ENCODE measurements at regions not wholly inside any gene's neighbourhood (a gene's known extent, or its start where the extent isn't known, plus 50 kb on each side); places are given as distances from the start of the nearest gene placed in this dataset.

- Histone ChIP-seq H3K36me3 (ENCODE audit: control insufficient read depth, insufficient read depth, low read length) (no peaks in the 10 kb centered on the region), H3K4me1 (ENCODE audit: control insufficient read depth, insufficient read depth, low read length, poor library complexity, severe bottlenecking) (no peaks in the 10 kb centered on the region), H3K27ac (ENCODE audit: insufficient read depth, low read length, poor library complexity, severe bottlenecking) (no peak overlapping the region), H3K27me3 (replicated peaks; ENCODE audit: control insufficient read depth, insufficient read depth, low read length, poor library complexity, severe bottlenecking) (no peaks in the 10 kb centered on the region), H3K4me3 (ENCODE audit: insufficient read depth, low read depth, low read length, poor library complexity, severe bottlenecking) (no peak overlapping the region), H3K9me3 (ENCODE audit: control insufficient read depth, low read length) (no peaks in the 10 kb centered on the region)
- DNase-seq, result no peak
Measured at GRCh38 chr5:8908055-8908683, 637.7 kb downstream of the SEMA5A start.

DNA sequence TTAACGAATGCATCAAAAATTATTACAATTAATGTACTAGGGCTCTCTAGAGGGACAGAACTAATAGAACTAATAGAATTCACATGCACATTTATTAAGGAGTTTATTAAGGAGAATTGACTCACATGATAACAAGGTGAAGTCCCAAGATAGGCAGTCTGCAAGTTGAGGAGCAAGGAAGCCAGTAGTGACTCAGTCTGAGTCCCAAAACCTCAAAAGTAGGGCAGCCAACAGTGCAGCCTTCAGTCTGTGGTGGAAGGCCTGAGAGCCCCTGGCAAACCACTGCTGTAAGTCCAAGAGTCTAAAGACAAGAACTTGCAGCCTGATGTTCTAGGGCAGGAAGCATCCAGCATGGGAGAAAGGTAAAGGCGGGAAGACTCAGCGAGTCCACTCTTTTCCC lies 633.8 kb downstream of the SEMA5A start:
- Histone ChIP-seq H3K36me3 (ENCODE audit: control insufficient read depth, insufficient read depth, low read length) (no peaks in the 10 kb centered on the region), H3K9me3 (ENCODE audit: control insufficient read depth, low read length) (no peaks in the 10 kb centered on the region), H3K4me3 (ENCODE audit: insufficient read depth, low read depth, low read length, poor library complexity, severe bottlenecking) (no peak overlapping the region), H3K27me3 (replicated peaks; ENCODE audit: control insufficient read depth, insufficient read depth, low read length, poor library complexity, severe bottlenecking) (no peaks in the 10 kb centered on the region), H3K4me1 (ENCODE audit: control insufficient read depth, insufficient read depth, low read length, poor library complexity, severe bottlenecking) (no peaks in the 10 kb centered on the region), H3K27ac (ENCODE audit: insufficient read depth, low read length, poor library complexity, severe bottlenecking) (no peak overlapping the region)
- no peak for DNase-seq

DNA sequence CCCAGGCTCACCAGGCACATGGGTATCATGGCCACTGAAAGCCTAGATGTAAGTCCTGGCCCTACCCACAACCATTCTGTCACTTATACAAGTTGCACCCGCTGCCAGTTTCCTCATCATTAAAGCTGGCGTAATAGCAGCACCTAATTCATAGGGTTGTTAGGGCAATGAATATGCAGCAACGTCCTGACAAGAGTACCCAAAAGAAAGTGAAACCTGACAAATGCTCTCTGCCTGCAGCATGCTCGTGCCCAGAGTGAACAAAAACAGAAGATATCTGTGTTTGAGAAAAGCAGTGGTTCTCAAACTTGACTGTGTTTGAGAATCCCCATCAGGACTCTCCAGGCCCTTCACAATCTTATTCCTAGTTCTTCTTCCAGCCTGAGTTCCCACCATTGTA lies 632.4 kb downstream of the SEMA5A start:
- no peak for DNase-seq
- Histone ChIP-seq H3K36me3 (ENCODE audit: control insufficient read depth, insufficient read depth, low read length) (no peaks in the 10 kb centered on the region), H3K4me1 (ENCODE audit: control insufficient read depth, insufficient read depth, low read length, poor library complexity, severe bottlenecking) (no peaks in the 10 kb centered on the region), H3K27me3 (replicated peaks; ENCODE audit: control insufficient read depth, insufficient read depth, low read length, poor library complexity, severe bottlenecking) (no peaks in the 10 kb centered on the region), H3K9me3 (ENCODE audit: control insufficient read depth, low read length) (no peaks in the 10 kb centered on the region), H3K4me3 (ENCODE audit: insufficient read depth, low read depth, low read length, poor library complexity, severe bottlenecking) (no peak overlapping the region), H3K27ac (ENCODE audit: insufficient read depth, low read length, poor library complexity, severe bottlenecking) (no peak overlapping the region)

DNA sequence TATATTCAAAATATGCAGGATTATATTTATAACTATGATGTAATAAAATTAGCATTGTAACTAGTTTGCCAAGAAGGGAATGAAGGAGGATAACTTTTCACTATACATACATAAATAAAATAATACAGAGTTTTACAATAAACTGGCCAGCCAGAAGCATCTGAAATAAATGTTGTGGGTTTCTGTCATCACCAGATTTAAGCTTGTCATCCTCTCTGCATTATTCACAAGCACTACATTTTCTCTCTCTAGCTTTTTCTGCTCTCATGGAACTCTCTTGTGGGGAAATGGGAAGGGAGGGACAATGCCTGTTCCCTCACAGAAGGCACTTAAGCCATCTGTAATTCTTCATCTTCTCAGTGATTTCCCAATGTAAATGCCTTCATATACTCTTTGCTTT lies 626.8 kb downstream of the SEMA5A start:
- no peaks in the 10 kb centered on the region for H3K4me1 ChIP-seq (ENCODE audit: control insufficient read depth, insufficient read depth, low read length, poor library complexity, severe bottlenecking)
- no peaks in the 10 kb centered on the region for H3K27me3 ChIP-seq (replicated peaks; ENCODE audit: control insufficient read depth, insufficient read depth, low read length, poor library complexity, severe bottlenecking)
- no peak overlapping the region for H3K4me3 ChIP-seq (ENCODE audit: insufficient read depth, low read depth, low read length, poor library complexity, severe bottlenecking)
- H3K27ac ChIP-seq (ENCODE audit: insufficient read depth, low read length, poor library complexity, severe bottlenecking), result no peak overlapping the region
- DNase-seq, result no peak
- no peaks in the 10 kb centered on the region for H3K36me3 ChIP-seq (ENCODE audit: control insufficient read depth, insufficient read depth, low read length)
- H3K9me3 ChIP-seq (ENCODE audit: control insufficient read depth, low read length), result no peaks in the 10 kb centered on the region

DNA sequence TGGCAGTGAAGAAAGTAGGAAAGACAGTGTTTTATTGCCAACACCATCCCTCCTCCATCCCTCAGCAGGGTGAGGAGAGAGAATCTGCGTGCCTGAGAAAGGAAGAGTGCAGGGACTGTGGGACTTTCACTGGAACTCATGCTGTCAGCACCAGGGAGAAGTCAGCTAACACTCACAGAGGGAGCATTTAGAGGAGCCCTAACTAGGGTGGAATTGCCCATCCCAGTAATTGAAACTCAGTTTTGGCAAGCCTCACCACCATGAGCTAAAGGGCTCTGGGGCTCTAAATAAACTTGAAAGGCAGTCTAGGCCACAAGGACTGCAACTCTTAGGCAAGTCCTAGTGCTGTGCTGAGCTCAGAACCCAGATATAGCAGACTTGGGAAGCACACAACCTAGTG lies 622.3 kb downstream of the SEMA5A start:
- Histone ChIP-seq H3K9me3 (ENCODE audit: control insufficient read depth, low read length) (no peaks in the 10 kb centered on the region), H3K27ac (ENCODE audit: insufficient read depth, low read length, poor library complexity, severe bottlenecking) (no peak overlapping the region), H3K4me1 (ENCODE audit: control insufficient read depth, insufficient read depth, low read length, poor library complexity, severe bottlenecking) (no peaks in the 10 kb centered on the region), H3K27me3 (replicated peaks; ENCODE audit: control insufficient read depth, insufficient read depth, low read length, poor library complexity, severe bottlenecking) (no peaks in the 10 kb centered on the region), H3K4me3 (ENCODE audit: insufficient read depth, low read depth, low read length, poor library complexity, severe bottlenecking) (no peak overlapping the region), H3K36me3 (ENCODE audit: control insufficient read depth, insufficient read depth, low read length) (no peaks in the 10 kb centered on the region)
- no peak for DNase-seq

GRCh38 chr5:8924054-8924793 lies 621.7 kb downstream of the SEMA5A start:
- Histone ChIP-seq H3K4me3 (ENCODE audit: insufficient read depth, low read depth, low read length, poor library complexity, severe bottlenecking) (no peak overlapping the region), H3K9me3 (ENCODE audit: control insufficient read depth, low read length) (no peaks in the 10 kb centered on the region), H3K4me1 (ENCODE audit: control insufficient read depth, insufficient read depth, low read length, poor library complexity, severe bottlenecking) (no peaks in the 10 kb centered on the region), H3K27me3 (replicated peaks; ENCODE audit: control insufficient read depth, insufficient read depth, low read length, poor library complexity, severe bottlenecking) (no peaks in the 10 kb centered on the region), H3K36me3 (ENCODE audit: control insufficient read depth, insufficient read depth, low read length) (no peaks in the 10 kb centered on the region), H3K27ac (ENCODE audit: insufficient read depth, low read length, poor library complexity, severe bottlenecking) (no peak overlapping the region)
- DNase-seq, result no peak

GRCh38 chr5:8930021-8930420 lies 615.9 kb downstream of the SEMA5A start:
- Histone ChIP-seq H3K36me3 (ENCODE audit: control insufficient read depth, insufficient read depth, low read length) (no peaks in the 10 kb centered on the region), H3K27me3 (replicated peaks; ENCODE audit: control insufficient read depth, insufficient read depth, low read length, poor library complexity, severe bottlenecking) (no peaks in the 10 kb centered on the region), H3K9me3 (ENCODE audit: control insufficient read depth, low read length) (no peaks in the 10 kb centered on the region), H3K4me3 (ENCODE audit: insufficient read depth, low read depth, low read length, poor library complexity, severe bottlenecking) (no peak overlapping the region), H3K4me1 (ENCODE audit: control insufficient read depth, insufficient read depth, low read length, poor library complexity, severe bottlenecking) (no peaks in the 10 kb centered on the region), H3K27ac (ENCODE audit: insufficient read depth, low read length, poor library complexity, severe bottlenecking) (no peak overlapping the region)
- DNase-seq, result no peak

DNA sequence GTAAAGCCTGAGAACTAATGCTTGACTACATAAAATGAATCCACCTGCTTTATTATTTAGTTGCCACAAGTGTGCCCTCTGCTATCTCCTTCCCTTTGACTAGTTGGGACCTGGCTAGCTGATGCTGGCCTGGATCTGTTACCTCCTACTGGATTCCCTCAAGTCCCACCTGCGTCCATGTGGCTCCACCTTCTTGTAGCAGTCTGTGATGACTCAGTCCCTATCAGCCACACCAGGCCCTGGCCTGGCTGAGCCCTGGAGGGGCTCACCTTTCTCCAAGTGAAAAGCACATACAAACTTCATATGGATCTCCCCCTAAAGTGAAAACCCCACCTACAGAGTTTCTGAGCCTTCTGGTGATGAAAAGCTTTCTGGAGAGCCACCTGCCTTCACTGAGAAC lies 611.4 kb downstream of the SEMA5A start:
- DNase-seq, result no peak
- no peak overlapping the region for H3K27ac ChIP-seq (ENCODE audit: insufficient read depth, low read length, poor library complexity, severe bottlenecking)
- no peaks in the 10 kb centered on the region for H3K27me3 ChIP-seq (replicated peaks; ENCODE audit: control insufficient read depth, insufficient read depth, low read length, poor library complexity, severe bottlenecking)
- no peaks in the 10 kb centered on the region for H3K36me3 ChIP-seq (ENCODE audit: control insufficient read depth, insufficient read depth, low read length)
- no peaks in the 10 kb centered on the region for H3K9me3 ChIP-seq (ENCODE audit: control insufficient read depth, low read length)
- no peak overlapping the region for H3K4me3 ChIP-seq (ENCODE audit: insufficient read depth, low read depth, low read length, poor library complexity, severe bottlenecking)
- no peaks in the 10 kb centered on the region for H3K4me1 ChIP-seq (ENCODE audit: control insufficient read depth, insufficient read depth, low read length, poor library complexity, severe bottlenecking)

DNA sequence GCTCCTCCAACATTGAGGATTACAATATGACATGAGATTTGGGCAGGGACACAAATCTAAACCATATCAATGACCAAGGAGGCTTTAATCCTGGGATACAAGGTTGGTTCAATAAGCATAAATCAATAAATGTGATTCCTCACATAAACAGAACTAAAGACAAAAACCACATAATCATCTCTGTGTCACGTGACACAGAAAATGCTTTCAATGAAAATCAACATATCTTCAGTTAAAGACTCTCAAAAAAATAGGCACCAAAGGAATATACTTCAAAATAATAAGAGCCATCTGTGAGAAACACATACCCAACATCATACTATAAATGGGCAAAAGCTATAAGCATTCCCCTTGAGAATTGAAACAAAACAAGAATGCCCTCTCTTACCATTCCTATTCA lies 604.9 kb downstream of the SEMA5A start:
- Histone ChIP-seq H3K4me3 (ENCODE audit: insufficient read depth, low read depth, low read length, poor library complexity, severe bottlenecking) (no peak overlapping the region), H3K4me1 (ENCODE audit: control insufficient read depth, insufficient read depth, low read length, poor library complexity, severe bottlenecking) (no peaks in the 10 kb centered on the region), H3K27ac (ENCODE audit: insufficient read depth, low read length, poor library complexity, severe bottlenecking) (no peak overlapping the region), H3K27me3 (replicated peaks; ENCODE audit: control insufficient read depth, insufficient read depth, low read length, poor library complexity, severe bottlenecking) (no peaks in the 10 kb centered on the region), H3K9me3 (ENCODE audit: control insufficient read depth, low read length) (no peaks in the 10 kb centered on the region), H3K36me3 (ENCODE audit: control insufficient read depth, insufficient read depth, low read length) (no peaks in the 10 kb centered on the region)
- no peak for DNase-seq

GRCh38 chr5:8943301-8943700 lies 602.6 kb downstream of the SEMA5A start:
- Histone ChIP-seq H3K27ac (ENCODE audit: insufficient read depth, low read length, poor library complexity, severe bottlenecking) (no peak overlapping the region), H3K4me3 (ENCODE audit: insufficient read depth, low read depth, low read length, poor library complexity, severe bottlenecking) (no peak overlapping the region), H3K36me3 (ENCODE audit: control insufficient read depth, insufficient read depth, low read length) (no peaks in the 10 kb centered on the region), H3K9me3 (ENCODE audit: control insufficient read depth, low read length) (no peaks in the 10 kb centered on the region), H3K4me1 (ENCODE audit: control insufficient read depth, insufficient read depth, low read length, poor library complexity, severe bottlenecking) (no peaks in the 10 kb centered on the region), H3K27me3 (replicated peaks; ENCODE audit: control insufficient read depth, insufficient read depth, low read length, poor library complexity, severe bottlenecking) (no peaks in the 10 kb centered on the region)
- no peak for DNase-seq

Data from effector memory CD4-positive, alpha-beta T cell (primary cell).